ENCODE measurements at regions not wholly inside any gene's neighbourhood (a gene's known extent, or its start where the extent isn't known, plus 50 kb on each side); places are given as distances from the start of the nearest gene placed in this dataset.

GRCh38 chr3:24751020-24751419 is 256.4 kb upstream of the THRB start:
- TF ChIP-seq CTCF (conservative IDR thresholded peaks at IDR 0.05; ENCODE audit: control insufficient read depth, insufficient read depth, low read depth, low read length) = no peak
- DNase-seq (ENCODE audit: low read depth) = no peak
- no peak overlapping the region for H3K4me3 ChIP-seq (ENCODE audit: control insufficient read depth, low read depth, low read length)

GRCh38 chr3:24756101-24756888 is 261.6 kb upstream of the THRB start:
- no peak for DNase-seq (ENCODE audit: low read depth)
- TF ChIP-seq CTCF (conservative IDR thresholded peaks at IDR 0.05; ENCODE audit: control insufficient read depth, insufficient read depth, low read depth, low read length) = no peak
- H3K4me3 ChIP-seq (ENCODE audit: control insufficient read depth, low read depth, low read length) = no peak overlapping the region

GRCh38 chr3:24763393-24763792 is 268.7 kb upstream of the THRB start:
- H3K4me3 ChIP-seq (ENCODE audit: control insufficient read depth, low read depth, low read length) = no peak overlapping the region
- DNase-seq (ENCODE audit: low read depth) = peak; percentile 9
- no peak for TF ChIP-seq CTCF (conservative IDR thresholded peaks at IDR 0.05; ENCODE audit: control insufficient read depth, insufficient read depth, low read depth, low read length)

- TF ChIP-seq CTCF (conservative IDR thresholded peaks at IDR 0.05; ENCODE audit: control insufficient read depth, insufficient read depth, low read depth, low read length) = no peak
- no peak overlapping the region for H3K4me3 ChIP-seq (ENCODE audit: control insufficient read depth, low read depth, low read length)
- no peak for DNase-seq (ENCODE audit: low read depth)
These were observed 269.7 kb upstream of the THRB start for GRCh38 chr3:24764236-24764915.

- no peak for TF ChIP-seq CTCF (conservative IDR thresholded peaks at IDR 0.05; ENCODE audit: control insufficient read depth, insufficient read depth, low read depth, low read length)
- no peak for DNase-seq (ENCODE audit: low read depth)
These were observed 270.7 kb upstream of the THRB start for GRCh38 chr3:24765399-24765798.

GRCh38 chr3:24769918-24770317 is 275.3 kb upstream of the THRB start:
- DNase-seq (ENCODE audit: low read depth) = no peak
- TF ChIP-seq CTCF (conservative IDR thresholded peaks at IDR 0.05; ENCODE audit: control insufficient read depth, insufficient read depth, low read depth, low read length) = no peak
- no peak overlapping the region for H3K4me3 ChIP-seq (ENCODE audit: control insufficient read depth, low read depth, low read length)

More at GRCh38 chr3:24765399-24765798, 270.7 kb upstream of the THRB start:
- H3K4me3 ChIP-seq (ENCODE audit: control insufficient read depth, low read depth, low read length) = no peak overlapping the region
